ENCODE measurements at regions not wholly inside any gene's neighbourhood (a gene's known extent, or its start where the extent isn't known, plus 50 kb on each side); places are given as distances from the start of the nearest gene placed in this dataset.

DNA sequence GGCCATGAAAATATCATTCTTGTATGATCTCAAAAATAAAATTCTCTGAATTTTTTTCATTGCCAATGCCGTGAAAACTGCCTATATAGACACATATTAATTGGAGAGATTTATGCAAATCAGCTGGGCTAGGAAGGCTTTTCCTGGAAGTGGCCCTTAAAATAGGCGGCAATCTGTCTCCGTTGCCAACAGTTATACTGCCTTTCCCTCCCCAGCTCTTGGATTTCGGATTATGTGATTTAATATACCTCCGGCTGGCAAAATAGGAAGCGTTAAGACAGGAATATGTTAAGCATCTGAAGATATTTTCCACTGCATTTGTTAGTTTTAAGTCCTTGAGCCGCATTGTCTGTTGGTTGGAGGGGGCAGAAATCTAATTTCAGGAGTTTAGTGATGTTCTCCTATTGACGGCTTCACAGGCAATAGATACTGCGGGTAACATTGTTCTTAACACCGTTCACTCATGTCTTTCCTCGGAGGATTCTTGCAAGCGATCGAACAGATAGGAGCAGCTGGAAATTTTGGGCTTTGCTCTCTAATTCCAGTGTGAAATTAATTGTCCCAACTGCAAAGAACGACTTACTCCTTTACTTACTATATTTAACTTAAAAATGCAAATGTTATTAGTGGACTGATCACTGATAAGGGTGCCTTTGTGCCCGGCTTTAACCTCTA is 113.3 kb downstream of the LINC00237 start:
- DNase-seq (ENCODE audit: low read depth), result no peak

DNA sequence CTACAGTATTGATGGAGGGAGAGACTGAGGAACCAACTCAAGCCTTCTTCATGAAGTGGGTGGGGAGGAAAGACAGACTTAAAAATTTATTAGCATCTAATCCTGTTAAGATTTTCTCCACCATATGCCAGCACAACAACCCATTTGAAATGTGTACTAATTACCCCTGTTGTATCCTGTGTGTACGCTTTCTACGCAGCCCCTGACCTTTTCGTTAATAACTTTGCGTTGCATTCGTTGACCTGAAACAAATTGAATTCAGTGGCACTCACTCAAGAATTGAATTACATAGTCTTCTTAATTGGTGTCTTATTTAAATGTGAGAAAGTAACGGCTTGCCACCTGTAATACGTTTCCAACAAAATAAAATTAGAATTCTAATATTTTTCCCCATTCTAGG is 113.9 kb downstream of the LINC00237 start:
- DNase-seq (ENCODE audit: low read depth), result no peak

DNA sequence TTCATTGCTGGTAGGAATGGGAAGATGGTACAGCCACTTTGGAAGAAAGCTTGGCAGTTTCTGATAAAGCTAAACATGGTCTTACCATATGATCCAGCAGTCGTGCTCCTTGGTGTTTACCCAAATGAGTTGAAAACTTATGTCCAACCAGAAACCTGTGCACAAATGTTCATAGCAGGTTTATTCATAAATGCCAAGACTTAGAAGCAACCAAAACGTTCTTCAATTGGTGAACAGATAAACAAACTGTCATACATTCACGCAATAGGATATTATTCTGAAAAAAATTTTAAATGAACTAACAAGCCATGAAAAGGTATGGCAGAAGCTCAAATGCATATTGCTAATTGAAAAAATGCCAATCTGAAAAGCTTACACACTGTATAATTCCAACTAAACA is 117.1 kb downstream of the LINC00237 start:
- no peak for DNase-seq (ENCODE audit: low read depth)

DNA sequence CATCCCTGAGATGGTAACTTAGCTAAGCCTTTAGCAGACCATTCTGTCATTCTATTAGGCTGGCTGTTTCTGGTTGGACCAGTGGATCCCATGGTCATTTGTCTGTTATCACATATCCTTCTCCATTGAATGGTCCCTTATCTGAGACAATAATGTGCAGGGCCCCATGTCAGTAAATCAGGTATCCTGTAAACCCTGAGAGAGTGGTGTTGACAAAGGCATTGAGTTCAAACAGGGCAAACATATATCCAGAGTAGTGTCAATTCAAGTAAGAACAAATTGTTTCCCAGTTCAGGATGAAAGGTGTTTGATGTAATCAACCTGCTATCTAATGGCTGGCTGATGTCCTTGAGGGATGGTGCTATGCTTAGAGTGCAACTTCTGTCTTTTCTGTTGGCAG is 126.2 kb downstream of the LINC00237 start:
- no peak for DNase-seq (ENCODE audit: low read depth)

DNA sequence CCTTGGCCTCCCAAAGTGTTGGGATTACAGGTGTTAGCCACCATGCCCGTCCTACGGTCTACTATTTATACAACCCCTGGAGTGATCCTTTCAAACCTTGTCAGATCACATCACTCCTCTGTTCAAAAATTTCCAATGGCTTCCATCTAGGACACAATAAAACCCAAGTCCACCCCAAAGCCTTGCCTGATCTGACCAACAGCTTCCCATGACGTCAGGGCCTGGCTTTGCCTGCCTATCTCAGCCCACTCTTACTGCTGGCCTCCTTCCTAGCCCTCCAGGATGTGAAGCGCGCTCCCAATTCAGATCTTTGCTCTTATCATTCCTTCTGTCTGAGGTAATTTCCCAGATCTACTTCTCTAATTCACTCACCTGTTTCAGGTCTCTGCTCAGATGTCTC is 128.4 kb downstream of the LINC00237 start:
- DNase-seq (ENCODE audit: low read depth), result no peak

DNA sequence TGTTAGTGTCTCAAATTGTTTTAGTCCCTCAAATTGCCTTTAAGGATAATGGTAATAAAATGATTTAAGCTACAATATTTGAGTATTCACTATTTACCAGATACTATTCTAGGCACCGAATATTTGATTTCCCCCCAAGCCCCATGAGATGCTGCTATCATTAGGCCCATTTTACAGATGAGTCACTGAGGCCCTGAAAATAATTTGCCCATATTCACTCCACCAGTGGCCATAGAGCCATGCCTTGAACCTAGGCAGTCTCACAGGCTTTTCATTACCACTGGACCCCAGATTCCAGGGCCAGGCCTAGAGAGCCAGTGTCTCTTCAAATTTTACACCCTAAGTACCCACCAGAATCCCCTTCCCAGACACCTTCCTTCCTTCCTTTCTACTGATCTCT is 133.7 kb downstream of the LINC00237 start:
- no peak for DNase-seq (ENCODE audit: low read depth)

DNA sequence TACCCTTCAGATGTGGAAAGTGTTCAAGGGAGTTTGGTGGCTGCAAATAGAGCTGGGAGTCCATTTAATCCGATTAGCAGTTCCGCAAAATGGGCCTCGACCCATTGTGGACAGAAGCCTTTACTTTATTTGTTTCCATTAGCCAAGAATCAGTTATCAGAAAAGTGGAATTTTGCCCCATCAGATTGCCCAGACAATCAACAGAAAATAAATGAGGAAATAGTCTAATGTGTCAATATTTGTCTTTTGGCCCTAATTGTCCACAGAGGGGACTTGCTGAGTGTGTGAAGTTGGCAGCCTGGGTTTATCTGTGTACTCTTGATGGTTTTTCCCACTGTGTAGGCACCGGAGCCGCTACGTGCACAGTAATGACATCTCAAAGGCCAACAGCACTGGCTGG is 134.3 kb downstream of the LINC00237 start:
- DNase-seq (ENCODE audit: low read depth), result no peak

DNA sequence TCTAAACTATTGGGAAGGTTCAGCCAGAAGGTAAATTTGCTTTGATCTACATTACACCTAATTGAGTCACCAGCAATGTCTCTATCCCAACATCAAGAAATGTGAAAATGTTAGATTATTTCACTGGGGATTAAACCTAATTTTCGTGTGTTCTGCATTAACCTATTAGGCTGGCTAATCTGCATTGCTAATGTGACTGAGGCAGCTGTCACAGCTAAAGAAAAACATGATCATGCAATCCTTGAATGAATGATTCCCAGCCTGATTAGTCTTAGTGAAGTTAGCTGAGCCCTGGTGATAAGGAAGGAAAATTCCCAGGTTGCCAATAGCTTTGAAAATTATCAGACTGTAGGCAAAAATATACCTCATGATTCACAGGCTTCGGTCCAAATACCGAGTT is 135.3 kb downstream of the LINC00237 start:
- DNase-seq (ENCODE audit: low read depth), result no peak

DNA sequence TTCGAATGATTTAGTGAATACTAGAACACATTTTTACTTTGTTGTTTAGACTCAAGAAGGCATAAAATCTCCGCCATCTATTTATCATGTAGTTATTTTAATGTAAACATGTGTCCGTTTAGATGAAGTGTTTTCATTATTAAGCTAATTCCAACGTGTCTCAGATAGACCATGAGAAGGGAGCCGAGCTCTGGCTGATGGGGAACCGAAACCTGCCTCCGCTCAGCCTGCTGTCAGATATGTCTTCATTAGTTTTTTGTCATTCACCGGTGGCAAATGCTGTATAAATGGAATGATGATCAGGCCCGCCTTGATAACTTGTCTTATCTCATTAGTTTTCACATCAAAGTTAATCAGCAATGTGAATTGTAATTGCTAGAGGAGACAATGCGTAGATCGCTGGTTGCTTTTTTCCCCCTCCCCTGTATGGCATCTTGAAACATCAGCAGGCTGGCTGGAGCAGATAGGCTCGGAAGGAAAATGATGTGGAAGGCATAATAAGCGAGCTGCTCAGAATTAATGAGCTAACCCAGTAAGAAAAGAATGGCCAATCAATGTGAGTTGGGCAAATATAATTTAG is 136.4 kb downstream of the LINC00237 start:
- DNase-seq (ENCODE audit: low read depth), result no peak

DNA sequence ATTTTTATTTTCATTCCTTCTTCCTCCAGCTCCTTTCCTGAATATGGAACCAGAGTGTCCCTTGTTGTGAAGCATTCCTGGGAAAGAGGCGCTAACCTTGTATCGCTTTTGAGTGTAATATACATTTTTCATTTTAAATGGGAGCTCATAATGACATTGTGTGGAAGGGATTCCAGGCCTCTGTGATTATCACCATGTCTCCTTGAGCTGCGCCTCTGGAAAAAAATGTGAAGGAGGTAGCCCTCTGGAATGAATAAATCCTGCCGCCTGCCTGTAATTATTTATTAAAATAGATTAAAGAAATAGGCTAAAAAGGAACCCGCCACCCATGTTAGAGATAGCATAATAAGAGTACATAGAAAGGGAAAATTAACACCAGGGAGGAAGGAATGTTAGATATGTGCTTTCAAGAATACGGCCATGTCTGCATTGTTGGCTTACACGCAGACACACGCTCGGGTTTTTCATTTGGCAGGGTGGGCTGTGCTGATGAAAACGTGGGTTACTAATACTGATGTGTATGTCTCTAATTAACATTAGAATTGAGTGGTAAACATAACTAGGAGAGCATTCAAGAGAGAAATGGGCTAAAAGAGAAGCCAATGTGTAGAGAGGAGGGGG is 138.5 kb downstream of the LINC00237 start:
- no peak for DNase-seq (ENCODE audit: low read depth)

DNA sequence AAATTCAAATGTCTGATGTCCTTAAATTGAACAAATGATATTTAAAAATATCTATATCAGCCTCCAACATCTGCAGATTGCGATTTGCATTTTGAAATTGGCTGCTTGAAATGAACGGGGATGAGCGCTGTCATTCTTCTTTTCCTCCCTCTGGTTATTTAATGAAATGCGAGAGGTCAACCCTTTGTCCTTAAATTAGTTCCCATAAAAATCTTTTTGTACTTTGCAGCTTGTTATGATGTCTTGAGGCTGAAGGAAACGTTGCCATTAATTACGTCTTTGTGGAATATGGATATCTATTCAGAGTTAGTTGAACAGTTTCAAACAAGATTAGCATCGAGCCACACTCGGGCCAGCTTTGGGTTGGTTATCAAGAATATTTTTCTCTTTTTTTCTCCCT is 140.0 kb downstream of the LINC00237 start:
- no peak for DNase-seq (ENCODE audit: low read depth)

DNA sequence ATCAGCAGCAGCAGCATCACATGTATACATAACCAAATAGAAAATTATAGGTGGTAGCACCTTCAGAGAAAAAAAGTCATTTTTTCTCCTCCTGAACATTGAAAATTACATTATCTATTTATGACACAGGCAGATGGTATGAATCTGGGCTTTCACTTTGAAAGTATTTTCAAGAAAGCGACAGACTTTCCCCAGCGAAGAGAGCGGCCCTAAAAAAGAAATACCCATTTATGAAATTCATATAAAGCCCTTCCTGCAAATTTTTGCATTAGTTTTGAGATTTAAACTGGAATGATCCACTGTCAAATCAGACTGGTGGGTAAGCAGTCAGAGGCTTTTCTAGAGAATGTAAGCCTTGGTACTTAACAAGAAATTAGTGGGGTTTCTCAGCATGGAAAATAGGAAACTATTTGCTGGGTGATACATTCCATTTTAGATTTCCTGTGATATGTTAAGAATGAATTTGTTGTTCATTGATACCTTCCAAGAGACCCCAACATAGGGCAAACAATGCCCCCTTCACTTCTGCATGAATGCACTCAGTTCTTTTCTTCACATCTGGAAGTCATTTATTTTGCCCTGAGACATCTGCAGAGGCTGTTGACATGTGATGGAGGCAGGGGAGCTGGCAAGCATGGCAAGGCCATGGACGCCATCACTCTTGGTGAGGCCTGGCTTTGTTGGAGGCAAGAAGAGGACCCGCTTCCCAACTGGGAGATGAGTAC is 147.0 kb downstream of the LINC00237 start:
- DNase-seq (ENCODE audit: low read depth), result no peak

DNA sequence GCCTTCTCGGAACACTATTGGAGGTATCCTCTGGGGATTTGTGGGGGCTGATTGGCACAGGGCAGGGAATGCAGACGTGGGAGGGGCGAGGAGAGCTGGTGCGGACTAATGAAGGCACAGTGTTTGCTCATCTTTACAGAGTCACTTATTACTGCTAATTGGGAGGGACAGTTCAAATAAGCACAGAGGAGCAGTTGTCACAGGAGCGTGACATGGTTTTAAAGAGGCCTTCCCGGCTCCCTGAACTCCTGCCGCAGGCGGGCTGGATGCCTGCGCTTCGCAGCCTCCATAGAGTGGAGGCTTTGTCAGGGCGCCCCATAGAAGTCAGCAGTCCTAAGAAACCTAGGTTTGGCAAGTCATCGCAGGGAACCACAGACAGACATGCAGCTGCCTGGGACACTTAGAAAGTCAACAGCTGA is 149.6 kb downstream of the LINC00237 start:
- DNase-seq (ENCODE audit: low read depth), result no peak

DNA sequence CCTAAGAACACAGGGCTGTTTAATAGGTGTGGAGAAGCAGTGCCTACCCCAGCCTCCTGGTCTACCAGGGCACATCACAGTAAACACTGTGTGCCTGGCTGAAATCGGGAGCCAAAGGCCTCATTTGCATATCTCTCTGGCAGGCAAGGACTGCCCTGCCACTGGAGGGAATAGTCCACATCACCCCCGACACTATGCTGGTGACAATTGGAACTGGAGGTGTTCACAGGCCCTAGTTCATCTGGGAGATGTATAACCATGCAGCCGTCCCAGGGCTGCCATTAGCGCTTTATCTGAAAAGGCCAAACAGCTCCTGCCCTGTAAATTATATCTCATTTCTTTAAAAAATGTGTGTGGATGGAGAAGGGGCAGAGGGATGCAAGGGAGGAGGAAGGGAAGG is 150.3 kb downstream of the LINC00237 start:
- no peak for DNase-seq (ENCODE audit: low read depth)

DNA sequence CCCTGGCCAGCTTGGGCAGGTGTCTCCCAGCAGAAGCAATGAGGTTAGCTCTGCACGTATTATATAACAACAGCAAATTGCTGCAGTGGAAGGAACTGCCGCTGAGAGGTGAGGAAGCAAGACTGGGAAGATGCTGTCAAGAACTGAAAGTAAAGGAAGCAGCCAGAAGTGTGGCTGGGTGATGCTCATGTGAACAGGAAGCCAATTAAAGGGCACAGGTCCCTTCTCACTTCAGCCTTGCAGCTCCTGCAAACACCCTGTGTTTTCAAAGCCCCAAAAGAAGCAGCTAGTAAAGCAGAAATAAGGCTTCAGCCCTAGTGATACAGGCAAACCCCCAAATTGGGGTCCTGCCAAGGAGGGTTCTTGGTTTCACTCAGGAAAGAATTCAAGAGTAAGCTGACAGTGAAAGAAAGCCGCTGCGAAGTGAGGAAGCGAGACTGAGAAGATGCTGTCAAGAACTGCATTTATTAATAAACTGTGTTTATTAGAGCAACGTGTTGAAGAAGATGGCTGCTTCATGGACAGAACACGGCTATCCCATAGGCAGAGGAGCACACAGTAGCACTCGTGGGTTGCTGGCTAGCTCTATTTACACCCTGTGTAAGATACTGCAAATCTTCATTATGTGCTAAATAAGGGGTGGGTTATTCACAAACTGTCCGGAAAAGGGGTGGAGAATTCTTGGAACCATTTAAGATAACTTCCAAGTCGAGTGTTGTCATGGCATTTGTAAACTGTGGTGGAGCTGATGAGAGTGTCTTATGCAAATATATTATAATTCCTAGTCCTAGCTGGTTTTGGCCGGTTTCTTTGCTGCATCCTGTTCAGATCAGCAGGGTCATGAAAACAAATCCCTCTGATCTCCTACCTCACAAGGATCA is 152.2 kb downstream of the LINC00237 start:
- DNase-seq (ENCODE audit: low read depth), result no peak

DNA sequence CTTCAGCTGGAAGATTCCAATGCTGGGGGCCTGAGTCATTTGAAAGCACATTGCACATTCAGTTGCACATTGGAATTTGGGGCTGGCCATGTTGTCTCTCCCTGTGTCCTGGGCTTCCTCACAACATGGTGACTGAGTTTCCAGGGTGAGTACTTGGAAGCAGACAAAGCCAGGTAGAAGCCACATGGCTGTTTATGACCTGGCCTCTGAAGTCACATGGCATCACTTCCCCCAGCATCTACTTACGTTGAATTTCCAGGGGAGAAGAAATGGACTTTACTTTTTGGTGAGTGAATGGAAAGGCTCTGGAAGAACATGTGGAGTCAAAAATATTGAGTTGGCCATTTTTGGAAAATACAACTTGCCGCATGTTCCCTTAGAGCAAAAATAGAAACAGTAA is 155.5 kb downstream of the LINC00237 start:
- no peak for DNase-seq (ENCODE audit: low read depth)

DNA sequence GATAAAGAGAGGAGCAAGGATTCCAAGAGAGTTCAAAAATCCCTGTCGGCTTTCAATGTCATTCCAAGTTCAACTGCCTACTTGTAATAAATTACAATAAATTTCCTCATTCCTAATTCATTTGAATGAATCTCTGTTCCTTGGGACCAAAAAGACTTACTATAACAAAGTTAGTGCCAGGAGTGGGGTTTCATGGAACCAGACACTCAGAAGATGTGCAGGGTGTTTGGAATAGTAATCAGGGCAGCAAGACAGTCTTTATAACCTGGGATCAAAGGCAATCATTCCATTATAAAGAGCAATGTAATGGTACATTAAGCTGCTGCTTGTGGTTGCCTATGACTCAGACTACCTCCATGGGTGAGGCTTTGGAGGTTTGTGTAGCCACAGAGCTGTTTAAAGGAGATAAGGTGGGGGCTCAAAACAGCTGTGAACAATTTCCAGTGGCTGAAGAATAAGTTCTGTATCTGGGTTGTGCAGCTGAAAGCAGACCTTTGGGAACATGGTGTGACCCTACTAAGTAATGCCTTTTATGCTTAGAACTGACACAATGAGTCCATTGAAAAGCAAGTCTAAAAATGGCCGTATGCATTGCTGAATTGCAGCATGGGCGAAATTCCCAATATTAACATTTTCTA is 159.9 kb downstream of the LINC00237 start:
- DNase-seq (ENCODE audit: low read depth), result no peak

DNA sequence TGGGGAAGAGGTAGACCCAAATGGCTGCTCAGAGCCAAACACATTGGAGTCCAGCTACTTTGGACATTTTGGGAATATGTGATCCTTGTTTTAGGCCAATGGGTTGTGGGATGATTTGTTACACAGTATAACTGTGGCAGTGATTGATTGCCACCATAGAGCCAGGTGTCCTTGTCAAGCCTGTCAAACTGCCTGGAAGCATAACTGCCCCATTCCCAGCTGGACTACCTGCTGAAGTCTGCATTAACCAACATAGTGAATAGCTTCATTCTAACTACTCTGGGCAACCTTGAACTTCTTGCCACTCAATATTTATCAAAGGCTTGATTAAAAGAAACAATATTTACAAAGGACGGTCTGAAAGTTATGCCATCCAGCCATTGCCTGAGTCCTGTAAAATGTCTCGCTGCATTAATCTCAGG is 164.7 kb downstream of the LINC00237 start:
- no peak for DNase-seq (ENCODE audit: low read depth)

DNA sequence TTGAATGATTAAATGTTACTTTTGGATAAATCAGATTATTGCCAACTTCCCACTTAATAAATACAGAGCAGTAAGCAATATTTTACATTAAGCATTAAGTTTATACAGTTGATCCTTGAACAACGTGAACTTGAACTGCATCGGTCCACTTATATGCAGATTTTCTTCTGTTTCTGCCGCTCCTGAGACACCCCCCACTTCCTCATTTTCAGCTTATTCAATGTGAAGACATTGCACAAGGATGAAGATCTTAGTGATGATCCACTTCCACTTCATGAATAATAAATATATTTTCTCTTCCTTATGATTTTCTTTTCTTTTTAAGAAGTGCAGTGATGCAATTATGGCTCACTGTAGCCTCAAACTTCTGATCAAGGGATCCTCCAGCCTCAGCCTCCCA is 167.2 kb downstream of the LINC00237 start:
- no peak for DNase-seq (ENCODE audit: low read depth)

DNA sequence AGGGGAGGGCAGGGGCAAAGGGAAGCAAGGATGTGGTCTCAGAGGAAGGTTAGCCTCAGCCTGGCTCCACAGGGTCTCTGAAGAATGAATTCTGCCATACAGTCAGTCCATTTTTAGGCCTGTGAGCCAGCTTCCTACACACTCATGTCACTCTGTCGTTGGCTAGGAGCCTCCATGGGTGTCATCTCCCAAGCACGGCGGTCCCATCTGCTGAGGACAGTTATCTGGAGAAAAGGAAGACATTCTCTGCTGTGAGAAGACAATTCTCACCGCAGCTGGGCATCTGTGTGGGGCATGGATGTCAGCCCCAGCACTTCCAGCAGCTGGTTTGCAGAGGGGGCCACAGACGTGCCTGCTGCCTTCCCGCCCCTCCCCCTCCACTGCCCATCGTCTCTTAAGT is 167.6 kb downstream of the LINC00237 start:
- no peak for DNase-seq (ENCODE audit: low read depth)

DNA sequence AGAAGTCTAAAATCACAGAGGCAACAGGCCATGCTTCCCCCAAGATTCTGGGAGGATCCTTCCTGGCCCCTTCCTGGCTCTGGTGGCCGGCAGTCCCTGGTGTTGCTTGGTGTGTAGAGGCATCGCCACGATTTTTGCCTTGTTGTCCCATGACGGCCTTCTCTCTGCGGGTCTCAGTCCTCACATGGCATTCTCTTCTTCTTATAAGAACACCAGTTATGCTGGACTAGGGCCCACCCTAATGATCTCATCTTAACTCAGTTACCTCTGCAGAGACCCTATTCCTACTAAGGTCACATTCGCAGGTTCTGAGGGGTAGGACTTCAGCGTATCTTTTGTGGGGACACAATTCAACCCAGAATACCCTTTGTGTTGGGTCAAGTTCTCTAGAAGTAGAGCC is 168.0 kb downstream of the LINC00237 start:
- DNase-seq (ENCODE audit: low read depth), result no peak

All from GM04504 (cell line).